ENCODE measurements at regions not wholly inside any gene's neighbourhood (a gene's known extent, or its start where the extent isn't known, plus 50 kb on each side); places are given as distances from the start of the nearest gene placed in this dataset.

GRCh38 chrX:67346225-67346624, 197.6 kb upstream of the AR start:
- TF ChIP-seq POLR2A (IDR thresholded peaks at IDR 0.05; ENCODE audit: low read length) (no peak), MAFK (IDR thresholded peaks at IDR 0.05; ENCODE audit: partially characterized antibody) (no peak), CTCF (IDR thresholded peaks at IDR 0.05) (no peak), REST (IDR thresholded peaks at IDR 0.05) (no peak), JUN (IDR thresholded peaks at IDR 0.05) (no peak), SREBF2 (IDR thresholded peaks at IDR 0.05) (no peak), RAD21 (conservative IDR thresholded peaks at IDR 0.05 in 1 of 2, IDR thresholded peaks at IDR 0.05 in 1 of 2) (no peak), HDAC2 (IDR thresholded peaks at IDR 0.05) (no peak), KDM5A (IDR thresholded peaks at IDR 0.05) (no peak), USF2 (IDR thresholded peaks at IDR 0.05) (no peak), CHD2 (IDR thresholded peaks at IDR 0.05; ENCODE audit: low read length, partially characterized antibody) (no peak)
